GM12872 (cell line): ENCODE measurements at regions not wholly inside any gene's neighbourhood (a gene's known extent, or its start where the extent isn't known, plus 50 kb on each side); places are given as distances from the start of the nearest gene placed in this dataset.

Experiments used
- TF ChIP-seq, protein P1 (sequence below): IDR thresholded peaks from 3 replicates; pipeline ENCODE4 v1.5.1; 2011; ENCODE audit warnings: low read depth, mild to moderate bottlenecking, low read length, moderate library complexity; ENCODE audit not compliant: insufficient read depth

DNA sequence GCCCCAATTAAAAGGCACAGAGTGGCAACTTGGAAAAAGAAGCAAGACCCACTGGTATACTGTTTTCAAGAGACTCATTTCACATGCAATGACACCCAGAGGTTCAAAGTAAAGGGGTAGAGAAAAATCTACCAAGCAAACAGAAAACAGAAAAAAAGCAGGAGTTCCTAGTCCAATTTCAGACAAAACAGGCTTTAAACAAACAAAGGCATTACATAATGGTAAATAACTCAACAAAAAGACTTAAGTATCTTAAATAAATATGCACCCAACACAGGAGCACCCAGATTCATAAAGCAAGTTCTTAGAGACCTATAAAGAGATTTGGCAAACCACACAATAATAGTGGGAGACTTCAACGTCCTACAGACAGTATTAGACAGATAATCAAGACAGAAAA lies 215.8 kb downstream of the SLCO4C1 start:
- TF ChIP-seq, protein P1, sequence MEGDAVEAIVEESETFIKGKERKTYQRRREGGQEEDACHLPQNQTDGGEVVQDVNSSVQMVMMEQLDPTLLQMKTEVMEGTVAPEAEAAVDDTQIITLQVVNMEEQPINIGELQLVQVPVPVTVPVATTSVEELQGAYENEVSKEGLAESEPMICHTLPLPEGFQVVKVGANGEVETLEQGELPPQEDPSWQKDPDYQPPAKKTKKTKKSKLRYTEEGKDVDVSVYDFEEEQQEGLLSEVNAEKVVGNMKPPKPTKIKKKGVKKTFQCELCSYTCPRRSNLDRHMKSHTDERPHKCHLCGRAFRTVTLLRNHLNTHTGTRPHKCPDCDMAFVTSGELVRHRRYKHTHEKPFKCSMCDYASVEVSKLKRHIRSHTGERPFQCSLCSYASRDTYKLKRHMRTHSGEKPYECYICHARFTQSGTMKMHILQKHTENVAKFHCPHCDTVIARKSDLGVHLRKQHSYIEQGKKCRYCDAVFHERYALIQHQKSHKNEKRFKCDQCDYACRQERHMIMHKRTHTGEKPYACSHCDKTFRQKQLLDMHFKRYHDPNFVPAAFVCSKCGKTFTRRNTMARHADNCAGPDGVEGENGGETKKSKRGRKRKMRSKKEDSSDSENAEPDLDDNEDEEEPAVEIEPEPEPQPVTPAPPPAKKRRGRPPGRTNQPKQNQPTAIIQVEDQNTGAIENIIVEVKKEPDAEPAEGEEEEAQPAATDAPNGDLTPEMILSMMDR = no peak

DNA sequence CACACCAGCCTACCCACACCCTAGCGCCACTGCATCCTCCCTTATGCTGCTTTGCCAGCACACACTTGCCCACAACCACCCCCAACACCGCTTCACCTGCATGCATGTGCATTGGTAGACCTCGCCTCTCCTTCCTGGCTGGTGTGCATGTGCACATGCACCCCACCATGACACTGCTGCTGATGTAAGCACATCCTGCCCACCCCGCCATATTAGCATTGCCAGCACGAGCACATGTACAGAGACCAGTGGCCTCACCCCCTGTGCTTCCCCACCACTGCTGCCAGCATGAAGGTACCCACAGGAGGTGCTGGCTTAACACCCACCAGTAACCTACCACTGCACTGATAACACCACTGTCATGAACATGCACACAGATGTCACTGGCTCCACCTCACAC lies 218.2 kb downstream of the SLCO4C1 start:
- TF ChIP-seq, protein P1 = no peak

DNA sequence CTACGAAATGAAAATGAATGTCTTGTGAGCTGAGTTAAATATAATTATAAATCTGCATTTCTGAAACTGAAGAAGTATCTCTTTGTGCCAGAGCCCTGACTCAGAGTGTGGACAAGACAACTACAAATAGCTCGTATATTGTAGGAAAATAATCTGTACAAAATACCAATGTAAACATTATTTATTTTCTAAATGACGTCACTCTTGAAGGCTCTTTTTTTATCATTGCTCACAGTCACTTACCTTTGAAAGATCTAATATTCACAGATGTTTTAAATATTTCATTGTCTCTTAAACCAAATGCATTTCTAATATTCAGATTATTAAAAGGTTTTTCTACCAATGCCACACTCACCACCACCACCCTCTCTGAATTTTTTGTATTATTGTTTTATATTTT lies 226.1 kb downstream of the SLCO4C1 start:
- TF ChIP-seq, protein P1 = no peak

DNA sequence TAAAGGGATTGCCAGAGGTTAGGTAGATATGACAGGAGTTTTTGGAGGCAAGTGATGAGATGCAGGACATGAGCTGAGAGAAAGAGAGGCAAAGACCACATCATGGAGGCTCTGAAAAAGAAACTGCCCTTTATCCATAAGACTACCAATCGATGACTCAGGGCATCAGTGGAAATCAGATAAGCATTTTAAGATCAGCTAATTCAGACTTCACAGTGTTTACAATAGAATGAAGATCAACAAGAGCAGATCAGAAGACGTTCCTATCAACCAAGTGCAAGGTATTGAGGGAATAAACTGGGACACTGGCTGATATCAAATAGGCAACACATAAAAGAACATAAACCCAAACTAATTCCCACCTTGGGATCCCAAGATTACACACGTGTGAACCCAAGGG lies 227.2 kb downstream of the SLCO4C1 start:
- TF ChIP-seq, protein P1 = no peak

DNA sequence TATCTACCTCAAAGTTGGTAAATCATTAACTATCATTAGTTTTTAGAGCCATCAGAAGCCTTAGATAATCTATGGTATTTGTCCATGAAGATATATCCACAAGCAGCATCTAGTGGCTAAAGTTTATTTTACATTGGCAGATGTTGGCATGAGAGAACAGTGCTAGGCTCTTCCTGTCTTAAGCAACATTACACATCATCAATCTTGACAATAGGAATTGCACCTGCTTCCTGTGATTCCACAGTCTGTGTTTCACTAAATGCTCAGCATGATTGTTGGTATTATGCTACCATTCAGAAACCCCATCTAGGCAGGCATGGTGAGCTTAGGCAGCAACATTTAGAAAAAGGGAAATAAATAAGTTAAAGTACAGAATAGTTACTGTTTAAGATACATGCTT lies 246.6 kb downstream of the SLCO4C1 start:
- TF ChIP-seq, protein P1 = no peak

DNA sequence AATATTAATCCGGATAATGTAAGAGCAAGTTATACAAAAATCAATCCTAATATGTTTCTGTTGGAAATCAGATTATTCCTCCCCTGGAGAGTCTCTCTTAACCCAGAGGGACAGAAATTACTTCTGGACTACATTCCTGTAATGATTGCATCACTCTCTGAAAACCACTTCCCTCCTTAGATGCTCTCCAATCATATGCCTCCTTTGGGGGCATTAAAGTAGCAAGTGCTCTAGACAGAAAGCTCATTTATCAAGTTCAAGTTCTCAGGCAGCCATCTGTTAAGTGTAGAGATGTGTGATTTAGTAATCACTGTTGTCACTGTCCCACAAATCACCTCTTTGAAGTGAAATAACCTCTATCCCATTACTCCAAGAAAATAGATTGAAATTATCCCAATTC lies 247.1 kb downstream of the SLCO4C1 start:
- TF ChIP-seq, protein P1 = no peak

DNA sequence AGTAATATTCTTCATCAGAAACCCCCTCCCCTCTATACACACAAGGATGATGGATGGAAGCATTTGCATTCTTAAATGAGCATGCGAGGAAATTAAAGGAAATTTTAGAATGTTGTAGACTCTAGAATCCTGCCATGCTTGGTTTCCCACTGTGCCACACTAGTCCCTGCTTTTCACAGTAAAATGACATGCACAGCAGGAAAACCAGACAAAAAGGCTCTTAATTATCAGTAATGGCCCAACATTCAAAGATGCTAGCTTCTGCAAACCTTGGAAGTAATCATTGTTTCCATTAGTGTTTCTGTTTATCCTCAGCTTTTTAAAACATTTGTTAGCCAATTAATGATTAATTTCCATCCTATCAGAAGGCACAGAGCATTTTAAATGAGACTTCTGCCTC lies 255.8 kb downstream of the SLCO4C1 start:
- TF ChIP-seq, protein P1 = no peak

DNA sequence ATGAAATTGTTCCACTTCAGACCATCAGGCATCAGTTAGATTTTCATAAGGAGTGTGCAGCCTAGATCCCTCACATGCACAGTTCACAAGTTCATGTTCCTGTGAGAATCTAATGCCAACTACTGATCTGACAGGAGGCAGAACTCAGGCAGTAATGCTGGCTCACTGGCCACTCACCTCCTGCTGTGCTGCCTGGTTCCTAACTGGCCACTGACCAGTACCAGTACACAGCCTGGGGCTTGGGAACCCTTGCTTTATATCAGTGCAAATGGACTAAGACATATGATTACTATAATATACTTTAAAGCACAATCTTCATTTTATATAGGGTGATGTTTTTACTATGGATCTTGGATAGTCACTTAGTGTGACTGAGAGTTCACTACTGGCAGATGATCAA lies 259.2 kb downstream of the SLCO4C1 start:
- TF ChIP-seq, protein P1 = no peak
